ENCODE measurements at regions not wholly inside any gene's neighbourhood (a gene's known extent, or its start where the extent isn't known, plus 50 kb on each side); places are given as distances from the start of the nearest gene placed in this dataset.

- TF ChIP-seq CTCFL (IDR thresholded peaks at IDR 0.05; ENCODE audit: borderline replicate concordance, insufficient read depth, low read depth, low read length, poor library complexity, severe bottlenecking) (no peak), FOXA1 (IDR thresholded peaks at IDR 0.05; ENCODE audit: borderline replicate concordance) (no peak), MEIS2 (IDR thresholded peaks at IDR 0.05; ENCODE audit: partially characterized antibody) (no peak), ARNT (IDR thresholded peaks at IDR 0.05) (no peak), POU5F1 (IDR thresholded peaks at IDR 0.05; ENCODE audit: borderline replicate concordance, low read depth, low read length, partially characterized antibody) (no peak), IRF9 (tag; IDR thresholded peaks at IDR 0.05) (no peak)
These were observed 53.2 kb upstream of the SHANK2 start (continued) for GRCh38 chr11:71305451-71306125.

GRCh38 chr11:71305041-71305440, 52.7 kb upstream of the SHANK2 start:
- Histone ChIP-seq H3K9ac (ENCODE audit: insufficient read depth in 1 of 2, low read depth in 2 of 2, low read length in 2 of 2) (no peak overlapping the region), H3K4me2 (ENCODE audit: insufficient read depth, low read length) (no peak overlapping the region), H3K4me3 (no peak overlapping the region), H3K9me1 (ENCODE audit: control insufficient read depth, insufficient read depth, low read length) (no peaks in the 10 kb centered on the region), H4K20me1 (replicated peaks; ENCODE audit: control insufficient read depth, insufficient read depth, low read length) (0 out of 2 replicates have a peak, but pooled peaks cover 5% of the 10 kb centered on the region), H3K27ac (ENCODE audit: extremely low read depth, low read depth, low read length) (no peak overlapping the region), H3K36me3 (ENCODE audit: control insufficient read depth, insufficient read depth, low read length) (no peaks in the 10 kb centered on the region), H3K4me1 (replicated peaks in 1 of 2; ENCODE audit: control insufficient read depth in 2 of 2, insufficient read depth in 2 of 2, low read length in 2 of 2) (no peaks in the 10 kb centered on the region), H3K79me2 (ENCODE audit: control insufficient read depth, insufficient read depth, low read length) (no peaks in the 10 kb centered on the region), H2AFZ (ENCODE audit: low read depth, low read length) (no peak overlapping the region), H3K27me3 (ENCODE audit: control insufficient read depth in 2 of 2, insufficient read depth in 2 of 2, low read length in 2 of 2) (peaks cover 6 to 27% of the 10 kb centered on the region in 2 experiments; a peak in 4 of 5 replicates), H3K9me3 (replicated peaks; ENCODE audit: control insufficient read depth, insufficient read depth, low read depth, low read length) (no peaks in the 10 kb centered on the region)
- no peak for ATAC-seq
- WGBS (ENCODE audit: insufficient coverage, low coverage, missing lambda C conversion rate) = 3% methylated on average over 7 of the region's 7 CpGs
- FAIRE-seq = no peak
- ChIA-PET POLR2A (no interaction called here), CTCF (ENCODE audit: low intra/inter-chr PET ratio) (no interaction called here)
- no TSS peak for BruUV-seq (replicated peaks)
- DNase-seq (ENCODE audit: extremely low read depth in 1 of 4, low spot score in 3 of 4) = no peak
- intact Hi-C loops (cut with micrococcal nuclease) (no loop called here), in situ Hi-C loops (cut with MboI) (no loop called here)
- TF ChIP-seq SMC3 (conservative IDR thresholded peaks at IDR 0.05; ENCODE audit: insufficient read depth, low read depth, low read length) (no peak), GTF3C2 (IDR thresholded peaks at IDR 0.05; ENCODE audit: borderline replicate concordance, extremely low read depth, insufficient read length) (no peak), HOMEZ (CRISPR knock-in tag; IDR thresholded peaks at IDR 0.05) (no peak)
